ENCODE measurements at regions not wholly inside any gene's neighbourhood (a gene's known extent, or its start where the extent isn't known, plus 50 kb on each side); places are given as distances from the start of the nearest gene placed in this dataset.

DNA sequence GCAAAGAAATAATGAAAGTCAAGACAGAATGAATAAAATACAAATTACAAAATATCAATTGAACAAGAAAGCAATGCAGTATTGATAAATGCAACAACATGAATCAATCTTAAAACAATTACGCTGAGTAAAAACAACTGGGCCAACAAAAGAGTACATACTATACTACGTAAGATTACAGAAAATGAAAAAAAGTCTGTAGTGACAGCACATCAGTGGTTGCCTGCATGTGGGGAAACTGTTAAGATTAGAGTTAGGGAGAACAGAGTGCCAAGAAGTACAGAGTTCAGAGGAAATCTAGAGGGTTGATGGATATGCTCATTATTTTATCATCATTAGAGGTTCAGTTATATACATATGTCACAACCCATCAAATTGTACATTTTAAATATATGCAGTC, 706.6 kb upstream of the ACO1 start:
- Histone ChIP-seq H3K4ac (ENCODE audit: low read depth in 1 of 2, low read length in 2 of 2) (no peak overlapping the region), H2BK15ac (ENCODE audit: low read depth, poor library complexity, severe bottlenecking) (no peak overlapping the region), H3K9me3 (ENCODE audit: control insufficient read depth, low read length) (no peaks in the 10 kb centered on the region), H3K9ac (ENCODE audit: low read length) (no peak overlapping the region), H4K91ac (ENCODE audit: low read length) (no peak overlapping the region), H3K18ac (ENCODE audit: low read depth in 1 of 2, low read length in 2 of 2) (no peak overlapping the region), H3K4me3 (ENCODE audit: insufficient read depth in 1 of 2, low read depth in 1 of 2, low read length in 2 of 2) (no peak overlapping the region), H3K27me3 (ENCODE audit: control insufficient read depth in 1 of 2, insufficient read depth in 1 of 2, low read length in 2 of 2) (no peaks in the 10 kb centered on the region), H3K4me1 (ENCODE audit: control insufficient read depth, insufficient read depth, low read depth, low read length) (no peaks in the 10 kb centered on the region), H3K27ac (ENCODE audit: low read length, poor library complexity, severe bottlenecking) (no peak overlapping the region), H4K8ac (ENCODE audit: low read length) (no peak overlapping the region), H3K14ac (ENCODE audit: low read length in 2 of 2) (no peak overlapping the region), H2BK5ac (ENCODE audit: low read depth, low read length, poor library complexity, severe bottlenecking) (no peak overlapping the region), H2AFZ (ENCODE audit: low read depth, low read length) (no peak overlapping the region), H2BK120ac (ENCODE audit: low read depth, low read length) (no peak overlapping the region), H3K23ac (ENCODE audit: low read length in 2 of 2) (no peak overlapping the region), H2BK12ac (ENCODE audit: low read length in 2 of 2) (no peak overlapping the region), H3K79me1 (replicated peaks; ENCODE audit: low read length, poor library complexity, severe bottlenecking) (no peaks in the 10 kb centered on the region), H3K36me3 (ENCODE audit: control insufficient read depth in 1 of 2, insufficient read depth in 2 of 2, low read depth in 1 of 2, low read length in 2 of 2) (no peaks in the 10 kb centered on the region), H2AK5ac (ENCODE audit: low read length, severe bottlenecking) (no peak overlapping the region), H3K4me2 (ENCODE audit: low read length, poor library complexity, severe bottlenecking) (no peak overlapping the region)
- no peak for DNase-seq
- WGBS: 83% methylated on average over 1 of the region's 2 CpGs

DNA sequence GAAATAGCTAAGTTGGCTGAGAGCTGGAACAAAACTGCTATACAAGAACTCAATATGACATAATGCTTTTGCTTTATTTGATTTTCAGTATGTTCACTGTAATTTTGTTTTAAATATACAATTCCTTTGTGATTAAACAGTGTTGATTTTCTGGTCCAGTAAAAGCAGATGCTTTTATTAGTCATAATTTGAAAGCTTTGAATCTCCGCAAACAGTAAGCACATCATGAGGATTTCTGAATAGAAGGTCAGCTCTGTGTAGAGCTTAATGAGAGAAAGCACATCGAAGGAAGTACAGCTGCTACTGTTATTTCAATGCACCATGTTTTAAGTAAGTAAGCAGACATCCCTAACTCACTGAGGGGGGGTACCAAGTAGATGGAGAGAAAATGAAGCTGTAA, 701.3 kb upstream of the ACO1 start:
- no peak overlapping the region for H3K9ac ChIP-seq (ENCODE audit: low read length)
- H4K8ac ChIP-seq (ENCODE audit: low read length): no peak overlapping the region
- H3K79me1 ChIP-seq (replicated peaks; ENCODE audit: low read length, poor library complexity, severe bottlenecking): no peaks in the 10 kb centered on the region
- H2BK12ac ChIP-seq (ENCODE audit: low read length in 2 of 2): no peak overlapping the region
- no peaks in the 10 kb centered on the region for H3K9me3 ChIP-seq (ENCODE audit: control insufficient read depth, low read length)
- no peak overlapping the region for H2BK15ac ChIP-seq (ENCODE audit: low read depth, poor library complexity, severe bottlenecking)
- 70% methylated on average over 2 of the region's 2 CpGs for WGBS
- no peak overlapping the region for H2AFZ ChIP-seq (ENCODE audit: low read depth, low read length)
- H3K14ac ChIP-seq (ENCODE audit: low read length in 2 of 2): no peak overlapping the region
- H3K18ac ChIP-seq (ENCODE audit: low read depth in 1 of 2, low read length in 2 of 2): no peak overlapping the region
- no peak overlapping the region for H2BK5ac ChIP-seq (ENCODE audit: low read depth, low read length, poor library complexity, severe bottlenecking)
- H2BK120ac ChIP-seq (ENCODE audit: low read depth, low read length): no peak overlapping the region
- no peak overlapping the region for H4K91ac ChIP-seq (ENCODE audit: low read length)
- no peaks in the 10 kb centered on the region for H3K36me3 ChIP-seq (ENCODE audit: control insufficient read depth in 1 of 2, insufficient read depth in 2 of 2, low read depth in 1 of 2, low read length in 2 of 2)
- H3K27ac ChIP-seq (ENCODE audit: low read length, poor library complexity, severe bottlenecking): no peak overlapping the region
- H3K27me3 ChIP-seq (ENCODE audit: control insufficient read depth in 1 of 2, insufficient read depth in 1 of 2, low read length in 2 of 2): no peaks in the 10 kb centered on the region
- no peak overlapping the region for H2AK5ac ChIP-seq (ENCODE audit: low read length, severe bottlenecking)
- no peak overlapping the region for H3K4me3 ChIP-seq (ENCODE audit: insufficient read depth in 1 of 2, low read depth in 1 of 2, low read length in 2 of 2)
- no peak overlapping the region for H3K23ac ChIP-seq (ENCODE audit: low read length in 2 of 2)
- no peak overlapping the region for H3K4ac ChIP-seq (ENCODE audit: low read depth in 1 of 2, low read length in 2 of 2)
- H3K4me2 ChIP-seq (ENCODE audit: low read length, poor library complexity, severe bottlenecking): no peak overlapping the region
- no peaks in the 10 kb centered on the region for H3K4me1 ChIP-seq (ENCODE audit: control insufficient read depth, insufficient read depth, low read depth, low read length)
- DNase-seq: no peak

DNA sequence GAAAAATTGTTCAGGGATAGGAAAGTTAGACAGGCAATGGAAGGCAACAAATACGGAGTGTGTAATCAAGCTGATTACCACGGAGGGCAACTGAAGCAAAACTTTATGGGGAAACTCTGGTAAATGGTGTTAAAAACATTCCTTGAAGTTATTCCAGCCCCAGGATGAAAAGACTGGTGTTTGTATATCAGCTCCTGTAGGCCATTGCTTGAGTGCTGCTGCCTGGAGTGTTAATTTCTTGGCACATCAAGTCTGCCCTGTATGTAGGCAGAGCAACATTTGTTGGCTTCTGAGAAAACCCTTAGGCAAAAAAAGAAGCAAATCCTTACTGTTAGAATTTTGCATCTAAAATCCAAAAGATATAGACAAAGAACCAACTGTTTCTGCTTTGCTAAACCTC, 686.5 kb upstream of the ACO1 start:
- H2BK12ac ChIP-seq (ENCODE audit: low read length in 2 of 2): no peak overlapping the region
- H2BK15ac ChIP-seq (ENCODE audit: low read depth, poor library complexity, severe bottlenecking): no peak overlapping the region
- no peak overlapping the region for H3K4ac ChIP-seq (ENCODE audit: low read depth in 1 of 2, low read length in 2 of 2)
- H3K36me3 ChIP-seq (ENCODE audit: control insufficient read depth in 1 of 2, insufficient read depth in 2 of 2, low read depth in 1 of 2, low read length in 2 of 2): no peaks in the 10 kb centered on the region
- DNase-seq: no peak
- H3K4me3 ChIP-seq (ENCODE audit: insufficient read depth in 1 of 2, low read depth in 1 of 2, low read length in 2 of 2): no peak overlapping the region
- H3K79me1 ChIP-seq (replicated peaks; ENCODE audit: low read length, poor library complexity, severe bottlenecking): no peaks in the 10 kb centered on the region
- no peak overlapping the region for H3K23ac ChIP-seq (ENCODE audit: low read length in 2 of 2)
- no peaks in the 10 kb centered on the region for H3K27me3 ChIP-seq (ENCODE audit: control insufficient read depth in 1 of 2, insufficient read depth in 1 of 2, low read length in 2 of 2)
- no peaks in the 10 kb centered on the region for H3K4me1 ChIP-seq (ENCODE audit: control insufficient read depth, insufficient read depth, low read depth, low read length)
- no peak overlapping the region for H4K8ac ChIP-seq (ENCODE audit: low read length)
- WGBS: 75% methylated on average over 2 of the region's 2 CpGs
- H3K9me3 ChIP-seq (ENCODE audit: control insufficient read depth, low read length): no peaks in the 10 kb centered on the region
- no peak overlapping the region for H3K9ac ChIP-seq (ENCODE audit: low read length)
- no peak overlapping the region for H4K91ac ChIP-seq (ENCODE audit: low read length)
- no peak overlapping the region for H3K27ac ChIP-seq (ENCODE audit: low read length, poor library complexity, severe bottlenecking)
- no peak overlapping the region for H2AFZ ChIP-seq (ENCODE audit: low read depth, low read length)
- H3K4me2 ChIP-seq (ENCODE audit: low read length, poor library complexity, severe bottlenecking): no peak overlapping the region
- no peak overlapping the region for H2BK120ac ChIP-seq (ENCODE audit: low read depth, low read length)
- no peak overlapping the region for H2AK5ac ChIP-seq (ENCODE audit: low read length, severe bottlenecking)
- no peak overlapping the region for H3K18ac ChIP-seq (ENCODE audit: low read depth in 1 of 2, low read length in 2 of 2)
- no peak overlapping the region for H3K14ac ChIP-seq (ENCODE audit: low read length in 2 of 2)
- H2BK5ac ChIP-seq (ENCODE audit: low read depth, low read length, poor library complexity, severe bottlenecking): no peak overlapping the region

DNA sequence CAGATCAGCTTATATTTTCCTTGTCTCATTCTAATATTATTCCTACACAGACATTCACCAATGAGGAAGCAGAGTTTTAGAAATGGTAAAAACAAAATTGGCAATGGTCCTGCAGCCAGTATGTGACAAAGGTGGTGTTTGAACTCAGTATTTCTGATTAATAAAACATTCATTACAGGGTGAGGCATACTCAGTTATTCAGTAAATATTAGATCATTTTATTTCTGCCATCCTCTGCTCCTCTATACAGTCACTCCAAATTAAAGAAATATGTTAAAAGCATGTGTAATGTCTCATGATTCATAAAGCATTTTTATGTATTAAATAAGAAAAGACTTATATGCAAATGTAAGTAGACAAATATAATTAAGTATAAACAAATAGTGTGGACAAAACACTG, 684.6 kb upstream of the ACO1 start:
- H3K4me2 ChIP-seq (ENCODE audit: low read length, poor library complexity, severe bottlenecking): no peak overlapping the region
- H4K8ac ChIP-seq (ENCODE audit: low read length): no peak overlapping the region
- no peaks in the 10 kb centered on the region for H3K79me1 ChIP-seq (replicated peaks; ENCODE audit: low read length, poor library complexity, severe bottlenecking)
- H3K23ac ChIP-seq (ENCODE audit: low read length in 2 of 2): no peak overlapping the region
- no peaks in the 10 kb centered on the region for H3K4me1 ChIP-seq (ENCODE audit: control insufficient read depth, insufficient read depth, low read depth, low read length)
- no peak overlapping the region for H2BK15ac ChIP-seq (ENCODE audit: low read depth, poor library complexity, severe bottlenecking)
- H3K4me3 ChIP-seq (ENCODE audit: insufficient read depth in 1 of 2, low read depth in 1 of 2, low read length in 2 of 2): no peak overlapping the region
- no peak overlapping the region for H3K9ac ChIP-seq (ENCODE audit: low read length)
- no peak overlapping the region for H3K14ac ChIP-seq (ENCODE audit: low read length in 2 of 2)
- no peak overlapping the region for H2BK12ac ChIP-seq (ENCODE audit: low read length in 2 of 2)
- no peak overlapping the region for H3K18ac ChIP-seq (ENCODE audit: low read depth in 1 of 2, low read length in 2 of 2)
- H3K4ac ChIP-seq (ENCODE audit: low read depth in 1 of 2, low read length in 2 of 2): no peak overlapping the region
- H3K27ac ChIP-seq (ENCODE audit: low read length, poor library complexity, severe bottlenecking): no peak overlapping the region
- H2AFZ ChIP-seq (ENCODE audit: low read depth, low read length): no peak overlapping the region
- H2BK5ac ChIP-seq (ENCODE audit: low read depth, low read length, poor library complexity, severe bottlenecking): no peak overlapping the region
- H3K27me3 ChIP-seq (ENCODE audit: control insufficient read depth in 1 of 2, insufficient read depth in 1 of 2, low read length in 2 of 2): no peaks in the 10 kb centered on the region
- no peak for DNase-seq
- no peak overlapping the region for H2AK5ac ChIP-seq (ENCODE audit: low read length, severe bottlenecking)
- H3K36me3 ChIP-seq (ENCODE audit: control insufficient read depth in 1 of 2, insufficient read depth in 2 of 2, low read depth in 1 of 2, low read length in 2 of 2): no peaks in the 10 kb centered on the region
- no peak overlapping the region for H4K91ac ChIP-seq (ENCODE audit: low read length)
- no peaks in the 10 kb centered on the region for H3K9me3 ChIP-seq (ENCODE audit: control insufficient read depth, low read length)
- no peak overlapping the region for H2BK120ac ChIP-seq (ENCODE audit: low read depth, low read length)
